ENCODE measurements at regions not wholly inside any gene's neighbourhood (a gene's known extent, or its start where the extent isn't known, plus 50 kb on each side); places are given as distances from the start of the nearest gene placed in this dataset.
A peak's percentile ranks its signal among the peaks of the same experiment; 100 is the strongest.
"Not testable (repeated sequence)": the region's sequence is repeated elsewhere in the genome, so short reads cannot be mapped to it uniquely, and the experiment has no call there.

DNA sequence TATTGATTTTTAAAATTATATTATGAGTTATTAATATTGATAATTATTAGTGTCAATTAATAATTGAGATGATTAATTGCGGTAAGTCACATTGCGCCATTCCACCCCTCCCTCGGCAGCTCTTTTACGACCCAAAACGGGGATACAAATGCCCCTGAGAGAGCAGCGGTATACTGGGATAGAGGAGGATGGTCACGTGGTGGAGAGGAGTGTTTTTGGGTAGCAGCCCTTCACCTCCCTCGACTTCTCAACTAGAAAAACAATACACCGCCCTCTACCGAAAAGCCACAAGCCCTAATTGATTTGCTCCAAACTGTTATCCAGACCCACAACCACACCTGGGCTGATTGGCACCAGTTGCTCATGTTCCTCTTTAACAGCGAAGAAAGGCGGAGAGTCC is 71.0 kb downstream of the DAPL1 start:
- DNase-seq (ENCODE audit: low spot score), result not testable (repeated sequence)

DNA sequence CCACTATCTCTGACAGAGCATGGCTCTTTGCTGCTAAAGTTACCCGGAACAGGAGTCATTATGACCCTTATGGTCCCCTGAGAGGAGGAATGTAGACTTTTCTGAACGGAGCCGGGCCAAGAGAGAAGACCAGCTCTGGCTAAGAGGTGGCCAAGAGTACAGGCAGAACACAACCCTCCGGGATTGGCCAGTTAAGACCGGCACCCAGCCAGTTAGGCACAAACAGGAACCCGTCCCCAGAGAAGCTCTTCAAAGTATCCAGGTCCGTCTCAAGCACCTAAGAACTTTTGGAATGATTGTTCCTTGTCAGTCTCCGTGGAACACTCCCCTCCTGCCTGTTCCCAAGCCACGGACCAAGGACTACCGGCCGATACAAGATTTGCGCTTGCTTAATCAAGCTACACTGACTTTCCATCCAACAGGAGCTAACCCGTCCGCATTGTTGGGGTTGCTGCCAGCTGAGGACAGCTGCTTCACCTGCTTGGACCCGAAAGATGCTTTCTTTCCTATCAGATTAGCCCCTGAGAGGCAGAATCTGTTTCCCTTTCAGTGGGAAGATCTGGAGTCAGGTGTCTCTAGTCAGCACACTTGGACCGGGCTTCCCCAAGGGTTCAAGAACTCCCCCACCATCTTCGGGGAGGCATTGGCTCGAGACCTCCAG is 72.5 kb downstream of the DAPL1 start:
- DNase-seq (ENCODE audit: low spot score), result not testable (repeated sequence)

- not testable (repeated sequence) for DNase-seq (ENCODE audit: low spot score)
Observed at GRCh38 chr2:158868386-158868785, 73.3 kb downstream of the DAPL1 start.

DNA sequence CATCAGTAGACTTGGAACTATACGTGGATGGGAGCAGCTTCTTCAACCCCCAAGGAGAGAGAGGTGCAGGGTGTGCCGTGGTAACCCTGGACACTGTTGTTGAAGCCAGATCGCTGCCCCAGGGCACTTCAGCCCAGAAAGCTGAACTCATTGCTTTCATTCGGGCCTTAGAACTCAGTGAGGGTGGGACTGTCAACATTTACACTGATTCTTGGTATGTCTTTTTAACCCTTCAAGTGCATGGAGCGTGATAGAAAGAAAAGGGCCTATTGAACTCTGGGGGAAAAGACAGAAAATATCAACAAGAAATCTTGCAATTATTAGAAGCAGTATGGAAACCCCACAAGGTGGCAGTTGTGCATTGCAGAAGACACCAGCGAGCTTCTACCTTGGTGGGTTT is 74.0 kb downstream of the DAPL1 start:
- DNase-seq (ENCODE audit: low spot score), result not testable (repeated sequence)

DNA sequence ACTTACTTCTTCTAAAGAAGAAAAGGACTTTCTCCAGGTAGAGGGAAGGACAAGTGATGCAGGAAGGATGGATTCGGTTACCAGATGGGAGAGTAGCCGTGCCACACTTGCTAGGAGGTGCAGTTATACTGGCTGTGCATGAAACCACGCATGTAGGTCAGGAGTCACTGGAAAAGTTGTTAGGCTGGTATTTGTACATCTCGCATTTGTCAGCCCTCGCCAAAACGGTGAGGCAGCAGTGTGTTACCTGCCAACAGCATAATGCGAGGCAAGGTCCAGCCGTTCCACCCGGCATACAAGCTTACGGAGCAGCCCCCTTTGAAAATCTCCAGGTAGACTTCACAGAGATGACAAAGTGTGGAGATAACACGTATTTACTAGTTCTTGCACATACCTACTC is 74.5 kb downstream of the DAPL1 start:
- DNase-seq (ENCODE audit: low spot score), result not testable (repeated sequence)

- DNase-seq (ENCODE audit: low spot score), result no peak
Observed at GRCh38 chr2:158878003-158878402, 82.9 kb downstream of the DAPL1 start.

GRCh38 chr2:158879229-158879903 is 84.2 kb downstream of the DAPL1 start:
- no peak for DNase-seq (ENCODE audit: low spot score)

DNA sequence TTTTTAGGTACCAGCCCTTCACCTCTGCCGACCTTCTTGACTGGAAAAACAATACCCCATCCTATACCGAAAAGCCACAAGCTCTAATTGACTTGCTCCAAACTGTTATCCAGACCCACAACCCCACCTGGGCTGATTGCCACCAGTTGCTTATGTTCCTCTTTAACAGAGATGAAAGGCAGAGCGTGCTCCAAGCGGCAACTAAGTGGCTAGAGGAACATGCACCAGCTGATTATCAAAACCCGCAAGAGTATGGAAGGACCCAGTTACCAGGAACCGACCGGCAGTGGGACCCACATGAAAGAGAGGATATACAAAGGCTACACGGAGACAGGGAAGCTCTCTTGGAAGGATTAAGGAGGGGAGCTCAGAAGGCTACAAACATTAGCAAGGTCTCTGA is 86.1 kb upstream of the TANC1 start:
- DNase-seq (ENCODE audit: low spot score), result no peak

DNA sequence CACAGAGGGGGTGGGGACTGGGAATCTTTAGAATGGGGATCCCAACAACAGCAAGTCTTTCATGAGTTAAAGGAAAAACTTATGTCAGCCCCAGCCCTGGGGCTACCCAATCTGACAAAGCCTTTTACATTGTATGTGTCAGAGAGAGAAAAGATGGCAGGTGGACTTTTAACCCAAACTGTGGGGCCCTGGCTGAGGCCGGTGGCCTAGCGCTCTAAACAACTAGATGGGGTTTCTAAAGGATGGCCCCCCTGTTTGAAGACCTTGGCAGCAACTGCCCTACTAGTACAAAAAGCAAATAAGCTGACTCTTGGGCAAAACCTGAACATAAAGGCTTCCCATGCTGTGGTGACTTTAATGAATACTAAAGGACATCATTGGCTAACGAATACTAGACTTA is 83.9 kb upstream of the TANC1 start:
- not testable (repeated sequence) for DNase-seq (ENCODE audit: low spot score)

DNA sequence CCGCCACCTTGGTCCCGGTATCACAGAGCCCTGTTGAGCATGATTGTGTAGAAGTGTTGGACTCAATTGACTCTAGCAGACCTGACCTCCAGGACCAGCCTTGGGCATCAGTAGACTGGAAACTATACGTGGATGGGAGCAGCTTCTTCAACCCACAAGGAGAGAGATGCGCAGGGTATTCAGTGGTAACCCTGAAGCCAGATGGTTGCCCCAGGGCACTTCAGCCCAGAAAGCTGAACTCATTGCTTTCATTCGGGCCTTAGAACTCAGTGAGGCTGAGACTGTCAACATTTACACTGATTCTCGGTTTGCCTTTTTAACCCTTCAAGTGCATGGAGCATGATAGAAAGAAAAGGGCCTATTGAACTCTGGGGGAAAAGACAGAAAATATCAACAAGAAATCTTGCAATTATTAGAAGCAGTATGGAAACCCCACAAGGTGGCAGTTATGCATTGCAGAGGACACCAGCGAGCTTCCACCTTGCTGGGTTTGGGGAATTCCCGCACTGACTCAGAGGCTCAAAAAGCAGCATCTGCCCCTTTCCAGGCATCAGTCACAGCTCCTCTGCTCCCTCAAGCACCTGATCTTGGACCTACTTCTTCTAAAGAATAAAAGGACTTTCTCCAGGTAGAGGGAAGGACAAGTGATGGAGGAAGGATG is 83.3 kb upstream of the TANC1 start:
- not testable (repeated sequence) for DNase-seq (ENCODE audit: low spot score)

GRCh38 chr2:158885679-158886050 is 82.8 kb upstream of the TANC1 start:
- DNase-seq (ENCODE audit: low spot score), result not testable (repeated sequence)

GRCh38 chr2:158889135-158889853 is 79.1 kb upstream of the TANC1 start:
- DNase-seq (ENCODE audit: low spot score), result no peak

DNA sequence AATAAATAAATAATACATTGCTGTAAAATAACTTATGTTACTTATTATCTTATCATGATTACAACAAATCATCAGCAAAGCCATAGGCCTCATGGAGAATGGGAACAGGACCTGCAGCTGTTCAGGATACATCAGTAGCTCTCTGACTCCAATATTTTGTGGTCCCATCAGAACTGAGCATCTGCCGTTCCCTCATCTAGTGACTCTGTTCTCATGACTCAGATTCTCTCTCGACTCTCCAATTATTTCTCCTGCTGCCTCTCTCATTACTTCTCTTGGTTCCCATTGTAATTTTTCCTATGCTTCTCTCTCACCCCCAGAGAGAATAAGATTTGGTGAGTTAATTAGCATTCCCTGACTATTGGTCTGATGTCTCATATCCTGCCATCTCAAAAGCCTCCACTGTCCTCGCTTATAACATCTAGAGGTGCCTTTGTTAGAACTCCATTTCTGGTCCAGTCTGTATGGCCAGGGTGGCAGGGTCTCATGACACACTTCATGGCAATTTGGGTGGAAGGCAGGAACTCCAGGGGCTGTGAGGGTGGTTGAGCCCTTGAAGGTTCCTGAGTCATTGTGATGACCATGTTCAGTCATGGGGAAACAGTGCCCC is 78.0 kb upstream of the TANC1 start:
- peak; percentile 50 for DNase-seq (ENCODE audit: low spot score)

DNA sequence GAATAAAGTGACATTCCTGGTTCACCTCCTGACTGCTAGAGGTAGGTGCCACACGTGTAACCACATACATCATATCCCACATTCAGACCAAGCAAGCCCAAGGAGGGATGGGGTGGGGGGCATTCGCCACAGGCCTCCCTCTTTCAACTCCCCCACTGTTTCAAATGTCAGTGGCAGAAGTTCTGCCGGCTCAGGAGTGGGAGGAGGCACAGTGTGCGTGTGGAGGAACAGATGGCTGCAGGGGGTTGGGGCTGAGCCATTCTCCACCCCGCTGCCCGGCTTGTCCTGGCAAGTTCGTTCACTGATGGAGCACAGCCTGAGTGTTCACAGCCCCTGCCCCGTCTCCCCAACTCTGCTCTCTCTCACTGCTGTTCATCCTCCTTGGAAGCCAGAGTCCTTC is 75.4 kb upstream of the TANC1 start:
- DNase-seq (ENCODE audit: low spot score), result peak; percentile 87

DNA sequence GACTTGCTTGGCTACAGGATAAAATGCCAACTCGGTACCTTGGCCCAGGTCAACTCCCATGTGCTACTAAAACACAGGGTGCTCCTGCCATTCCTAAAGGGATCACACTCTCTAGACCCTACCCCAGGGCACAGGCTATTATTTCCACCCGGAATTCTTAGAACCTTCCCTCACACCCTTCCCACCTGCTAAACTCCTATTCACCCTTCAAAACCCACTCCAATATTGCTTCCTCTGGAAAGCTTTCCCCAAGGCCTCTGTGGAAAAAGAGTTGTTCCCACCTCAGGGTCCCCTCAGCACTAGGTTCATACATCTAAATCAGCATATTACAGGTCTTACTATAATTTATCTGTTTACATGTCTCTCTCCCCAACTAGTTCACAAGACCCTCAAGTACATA is 75.0 kb upstream of the TANC1 start:
- DNase-seq (ENCODE audit: low spot score), result no peak

- peak; percentile 62 for DNase-seq (ENCODE audit: low spot score)
Observed at GRCh38 chr2:158894078-158894477, 74.4 kb upstream of the TANC1 start.

DNA sequence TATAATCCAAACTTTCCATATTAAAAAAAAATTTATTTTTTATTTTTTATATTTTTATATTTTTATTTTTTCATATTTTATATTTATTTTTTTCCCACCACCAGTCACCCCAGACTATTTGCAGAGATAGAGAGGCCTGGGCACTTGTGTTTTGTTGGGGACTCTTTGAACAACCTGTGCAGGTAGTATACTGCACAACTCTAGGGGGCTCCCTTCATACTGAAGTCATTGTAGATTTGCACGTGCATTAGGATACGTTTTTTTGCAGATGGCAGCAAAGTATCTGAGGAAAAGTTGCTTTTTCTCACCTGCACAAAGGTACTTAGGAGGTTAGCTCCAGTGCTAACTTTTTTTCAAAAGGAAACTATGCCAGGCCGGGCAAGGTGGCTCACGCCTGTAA is 73.9 kb upstream of the TANC1 start:
- no peak for DNase-seq (ENCODE audit: low spot score)

- DNase-seq (ENCODE audit: low spot score), result no peak
Observed at GRCh38 chr2:158900345-158900744, 68.1 kb upstream of the TANC1 start.

DNA sequence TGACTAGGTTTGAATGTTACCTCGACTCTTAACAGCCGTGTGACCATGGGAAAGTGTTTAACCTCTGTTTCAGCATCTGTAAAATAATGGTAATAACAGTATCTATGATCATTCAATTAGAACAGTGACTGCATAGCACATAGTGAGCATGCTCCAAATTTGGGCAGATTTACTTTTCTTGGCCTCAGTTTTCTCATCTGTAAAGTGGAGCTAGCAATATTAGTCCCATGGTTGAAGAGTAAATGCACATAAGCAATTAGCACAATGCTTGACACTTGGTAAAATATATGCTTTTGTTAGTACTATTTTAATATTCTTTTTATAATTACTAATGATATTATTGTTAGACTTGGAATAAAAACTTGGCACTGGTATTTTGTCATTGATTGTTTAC is 66.4 kb upstream of the TANC1 start:
- DNase-seq (ENCODE audit: low spot score), result no peak

DNA sequence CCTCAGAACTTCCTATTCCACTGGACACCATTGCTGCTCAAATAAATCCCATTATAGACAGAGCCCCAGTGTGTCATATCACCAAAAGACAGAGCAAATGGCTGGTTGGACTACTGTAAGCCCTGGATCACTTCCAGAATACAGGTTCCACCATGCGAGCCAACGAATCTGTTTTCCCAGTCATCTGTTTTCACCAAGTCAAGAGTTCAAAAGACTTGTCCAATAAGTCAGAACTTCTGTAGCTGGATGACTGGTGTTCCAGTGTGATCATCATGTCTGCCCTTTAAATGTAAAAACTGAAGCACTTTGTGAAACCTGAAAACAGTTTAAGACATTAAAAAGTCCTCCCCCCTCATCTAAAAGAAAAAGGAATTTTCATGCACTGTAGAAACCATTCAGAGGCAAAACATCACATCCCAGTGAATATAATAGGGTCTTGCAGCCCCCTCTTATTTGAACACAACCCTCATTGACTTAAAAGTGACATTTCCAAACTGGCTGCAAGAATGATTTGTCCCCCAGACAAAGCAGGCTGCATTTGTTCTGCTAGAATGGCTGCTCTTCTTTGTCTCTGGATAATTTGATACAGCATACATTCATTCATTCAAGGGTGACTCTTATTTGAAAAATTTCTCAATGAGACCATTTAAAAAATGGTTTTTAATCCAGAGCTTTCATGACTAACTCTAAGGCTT is 64.6 kb upstream of the TANC1 start:
- DNase-seq (ENCODE audit: low spot score), result peak; percentile 8

DNA sequence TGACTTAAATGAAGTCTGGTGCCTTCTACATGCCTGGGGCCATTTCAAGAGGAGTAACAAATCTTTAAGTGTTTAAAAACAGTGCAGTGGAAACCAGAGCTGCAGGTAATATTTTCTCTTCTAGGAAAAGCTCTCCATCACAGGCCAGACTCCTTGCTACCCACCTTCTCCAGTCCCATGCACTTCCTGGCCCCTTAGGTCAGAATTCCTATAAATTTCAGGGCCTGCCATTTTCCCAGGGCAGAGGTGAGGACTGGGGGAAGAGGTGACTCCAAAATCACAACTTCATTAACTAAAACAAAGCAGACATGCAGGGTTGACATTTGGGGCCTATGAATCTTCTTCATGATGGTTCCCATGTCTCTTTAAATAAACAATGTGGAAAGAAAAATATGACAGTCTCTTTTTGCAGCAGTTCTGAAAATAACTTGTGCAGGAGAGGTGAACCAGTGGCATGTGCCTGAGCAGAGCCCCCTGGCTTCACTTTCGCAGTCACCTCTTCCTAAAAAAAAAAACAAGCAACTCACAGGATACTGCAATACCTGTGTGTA is 63.7 kb upstream of the TANC1 start:
- no peak for DNase-seq (ENCODE audit: low spot score)

Measured in AG08395 (cell line).